Suprapubic skin (tissue), 4 donors: ENCODE measurements at regions not wholly inside any gene's neighbourhood (a gene's known extent, or its start where the extent isn't known, plus 50 kb on each side); places are given as distances from the start of the nearest gene placed in this dataset.

Experiments used
- POLR2A ChIP-seq, 2 donors: fragments of 450-650 bp; IDR thresholded peaks; one replicate each; pipeline ENCODE4 v1.6.1; 2017; ENCODE audit warnings: antibody characterized with exemption in 2 of 2, mild to moderate bottlenecking in 2 of 2, moderate library complexity in 2 of 2
- POLR2AphosphoS5 ChIP-seq, 3 donors: sonication (generic); formaldehyde crosslinking; IDR thresholded peaks; one replicate each; pipeline ENCODE4 v1.6.1; 2017; ENCODE audit warnings: antibody characterized with exemption in 3 of 3
- TF ChIP-seq, protein P1 (sequence below), 2 donors: fragments of 200-600 bp in 1 of 2; fragments of 450-650 bp in 1 of 2; sonication (generic) in 1 of 2; IDR thresholded peaks; one replicate each; pipeline ENCODE4 v1.5.1; 2016 to 2019; ENCODE audit warnings: antibody characterized with exemption in 2 of 2, mild to moderate bottlenecking in 1 of 2, moderate library complexity in 1 of 2

DNA sequence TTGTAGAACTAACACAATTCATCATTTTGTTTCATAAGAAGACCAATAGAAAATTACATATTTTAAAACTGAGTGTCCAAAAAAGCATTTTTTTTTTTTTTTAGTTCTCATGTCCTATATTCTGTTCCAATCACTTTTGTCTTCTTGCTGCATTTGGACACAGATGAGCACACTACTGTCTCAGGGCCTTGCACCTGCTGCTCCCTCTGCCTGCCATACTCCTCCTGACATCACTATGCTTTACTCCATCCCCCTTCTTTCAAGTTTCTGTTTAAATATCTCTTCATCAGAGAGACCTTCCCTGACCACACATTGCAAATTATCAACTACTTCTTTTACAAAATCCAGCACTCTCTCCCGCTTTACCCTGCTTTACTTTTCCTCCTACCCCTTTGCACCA lies 230.7 kb upstream of the GK2 start:
- TF ChIP-seq, protein P1, sequence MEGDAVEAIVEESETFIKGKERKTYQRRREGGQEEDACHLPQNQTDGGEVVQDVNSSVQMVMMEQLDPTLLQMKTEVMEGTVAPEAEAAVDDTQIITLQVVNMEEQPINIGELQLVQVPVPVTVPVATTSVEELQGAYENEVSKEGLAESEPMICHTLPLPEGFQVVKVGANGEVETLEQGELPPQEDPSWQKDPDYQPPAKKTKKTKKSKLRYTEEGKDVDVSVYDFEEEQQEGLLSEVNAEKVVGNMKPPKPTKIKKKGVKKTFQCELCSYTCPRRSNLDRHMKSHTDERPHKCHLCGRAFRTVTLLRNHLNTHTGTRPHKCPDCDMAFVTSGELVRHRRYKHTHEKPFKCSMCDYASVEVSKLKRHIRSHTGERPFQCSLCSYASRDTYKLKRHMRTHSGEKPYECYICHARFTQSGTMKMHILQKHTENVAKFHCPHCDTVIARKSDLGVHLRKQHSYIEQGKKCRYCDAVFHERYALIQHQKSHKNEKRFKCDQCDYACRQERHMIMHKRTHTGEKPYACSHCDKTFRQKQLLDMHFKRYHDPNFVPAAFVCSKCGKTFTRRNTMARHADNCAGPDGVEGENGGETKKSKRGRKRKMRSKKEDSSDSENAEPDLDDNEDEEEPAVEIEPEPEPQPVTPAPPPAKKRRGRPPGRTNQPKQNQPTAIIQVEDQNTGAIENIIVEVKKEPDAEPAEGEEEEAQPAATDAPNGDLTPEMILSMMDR (IDR thresholded peaks at IDR 0.05) = no peak
- no peak for TF ChIP-seq POLR2AphosphoS5 (IDR thresholded peaks at IDR 0.05)
- no peak for TF ChIP-seq POLR2A (IDR thresholded peaks at IDR 0.05)
